ENCODE measurements at regions not wholly inside any gene's neighbourhood (a gene's known extent, or its start where the extent isn't known, plus 50 kb on each side); places are given as distances from the start of the nearest gene placed in this dataset.
A peak's percentile ranks its signal among the peaks of the same experiment; 100 is the strongest.

DNA sequence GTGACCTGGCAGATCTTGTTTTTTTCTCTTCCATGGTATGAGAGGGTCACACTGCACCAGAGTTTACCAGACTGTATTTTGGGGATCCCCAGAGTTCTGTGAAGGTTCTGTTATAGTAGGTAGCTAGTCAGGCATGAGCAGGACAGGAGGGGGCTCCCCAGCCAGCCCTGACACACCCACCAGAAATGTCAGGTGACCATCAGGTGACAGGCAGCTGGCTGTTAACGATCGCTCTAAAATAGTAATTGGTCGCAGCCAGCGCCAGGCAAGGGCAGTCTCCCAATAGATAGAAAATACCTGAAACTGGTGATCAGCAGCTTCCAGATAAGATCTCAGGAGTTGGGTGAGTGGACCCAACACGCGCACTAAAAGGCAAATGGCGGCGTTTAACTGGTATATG, 264.9 kb downstream of the RHOU start:
- no peaks in the 10 kb centered on the region for H3K36me3 ChIP-seq (replicated peaks in 1 of 2; ENCODE audit: control insufficient read depth in 1 of 2, insufficient read depth in 2 of 2, low read length in 2 of 2)
- intact Hi-C loops (cut with micrococcal nuclease): no loop called here
- WGBS (ENCODE audit: insufficient coverage): 95% methylated on average over 8 of the region's 8 CpGs

DNA sequence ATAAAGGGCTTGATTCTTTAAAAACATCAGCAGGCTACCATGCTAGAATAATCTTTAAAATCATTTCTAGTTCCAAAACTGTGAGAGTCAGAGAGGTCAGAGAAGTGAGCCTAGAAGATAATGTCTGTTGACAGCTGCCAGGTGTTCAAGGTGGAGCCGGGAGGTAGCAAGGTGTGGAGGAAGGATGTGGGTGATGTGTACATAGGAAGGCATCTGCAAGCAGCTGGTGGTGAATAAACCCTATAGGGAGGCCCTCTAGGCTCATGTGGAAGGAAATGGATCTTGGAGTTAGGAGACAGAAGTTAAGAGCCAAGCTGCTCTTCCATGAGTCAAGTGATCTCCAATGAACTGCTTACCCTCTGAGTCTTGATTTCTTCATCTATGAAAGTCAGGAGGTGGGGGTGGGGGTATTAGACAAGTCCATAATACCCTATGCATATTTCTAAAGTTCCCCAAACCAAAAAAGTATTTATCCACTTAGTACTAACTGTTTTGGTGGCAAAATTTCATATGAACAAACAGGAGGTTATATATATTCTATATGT, 266.3 kb downstream of the RHOU start:
- WGBS (ENCODE audit: insufficient coverage): 0% methylated on average over 1 of the region's 1 CpG
- intact Hi-C loops (cut with micrococcal nuclease): no loop called here
- no peak overlapping the region for H2AFZ ChIP-seq (ENCODE audit: insufficient read depth, low read depth, low read length, poor library complexity, severe bottlenecking)
- no peaks in the 10 kb centered on the region for H3K36me3 ChIP-seq (replicated peaks in 1 of 2; ENCODE audit: control insufficient read depth in 1 of 2, insufficient read depth in 2 of 2, low read length in 2 of 2)
- Mint-ChIP-seq H3K27me3 (ENCODE audit: low read depth in 3 of 3) (peaks cover 1 to 4% (median 2%) of the 10 kb centered on the region in 3 donors), H3K9me3 (peaks cover 0 to 2% (median 0%) of the 10 kb centered on the region in 7 donors), H3K27ac (no peak overlapping the region), H3K4me1 (peaks cover 33% of the 10 kb centered on the region), H3K36me3 (no peaks in the 10 kb centered on the region), H3K4me3 (no peak overlapping the region)
- H3K9me3 ChIP-seq (replicated peaks in 1 of 2; ENCODE audit: control insufficient read depth in 1 of 2, insufficient read depth in 1 of 2, low read length in 2 of 2): no peaks in the 10 kb centered on the region
- H3K4me1 ChIP-seq (ENCODE audit: control insufficient read depth in 1 of 2, insufficient read depth in 2 of 2, low read length in 2 of 2): peaks cover 0 to 8% of the 10 kb centered on the region in 2 donors
- H3K27ac ChIP-seq (ENCODE audit: low read depth in 1 of 2, low read length in 2 of 2): no peak overlapping the region
- H4K20me1 ChIP-seq (ENCODE audit: insufficient read depth, low read length): no peaks in the 10 kb centered on the region
- no peak overlapping the region for H3K4me3 ChIP-seq (replicated peaks in 1 of 3; ENCODE audit: low read depth in 2 of 3, low read length in 3 of 3)
- H3K79me2 ChIP-seq (ENCODE audit: insufficient read depth, low read length): no peaks in the 10 kb centered on the region
- TF ChIP-seq, protein P1, sequence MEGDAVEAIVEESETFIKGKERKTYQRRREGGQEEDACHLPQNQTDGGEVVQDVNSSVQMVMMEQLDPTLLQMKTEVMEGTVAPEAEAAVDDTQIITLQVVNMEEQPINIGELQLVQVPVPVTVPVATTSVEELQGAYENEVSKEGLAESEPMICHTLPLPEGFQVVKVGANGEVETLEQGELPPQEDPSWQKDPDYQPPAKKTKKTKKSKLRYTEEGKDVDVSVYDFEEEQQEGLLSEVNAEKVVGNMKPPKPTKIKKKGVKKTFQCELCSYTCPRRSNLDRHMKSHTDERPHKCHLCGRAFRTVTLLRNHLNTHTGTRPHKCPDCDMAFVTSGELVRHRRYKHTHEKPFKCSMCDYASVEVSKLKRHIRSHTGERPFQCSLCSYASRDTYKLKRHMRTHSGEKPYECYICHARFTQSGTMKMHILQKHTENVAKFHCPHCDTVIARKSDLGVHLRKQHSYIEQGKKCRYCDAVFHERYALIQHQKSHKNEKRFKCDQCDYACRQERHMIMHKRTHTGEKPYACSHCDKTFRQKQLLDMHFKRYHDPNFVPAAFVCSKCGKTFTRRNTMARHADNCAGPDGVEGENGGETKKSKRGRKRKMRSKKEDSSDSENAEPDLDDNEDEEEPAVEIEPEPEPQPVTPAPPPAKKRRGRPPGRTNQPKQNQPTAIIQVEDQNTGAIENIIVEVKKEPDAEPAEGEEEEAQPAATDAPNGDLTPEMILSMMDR (IDR thresholded peaks at IDR 0.05): no peak
- no peak overlapping the region for H3K9ac ChIP-seq (ENCODE audit: insufficient read depth, low read length, poor library complexity, severe bottlenecking)
- no peaks in the 10 kb centered on the region for H3K27me3 ChIP-seq (ENCODE audit: control insufficient read depth in 2 of 2, insufficient read depth in 2 of 2, low read length in 2 of 2)
- H3K4me2 ChIP-seq (replicated peaks; ENCODE audit: extremely low read depth, low read length, poor library complexity, severe bottlenecking): no peak overlapping the region
- peak in 1 of 3 donors; percentile 32 for DNase-seq

More for the DNA sequence above, 264.9 kb downstream of the RHOU start:
- Histone ChIP-seq H3K9me3 (replicated peaks in 1 of 2; ENCODE audit: control insufficient read depth in 1 of 2, insufficient read depth in 1 of 2, low read length in 2 of 2) (no peaks in the 10 kb centered on the region), H3K9ac (ENCODE audit: insufficient read depth, low read length, poor library complexity, severe bottlenecking) (no peak overlapping the region), H3K27me3 (ENCODE audit: control insufficient read depth in 2 of 2, insufficient read depth in 2 of 2, low read length in 2 of 2) (no peaks in the 10 kb centered on the region), H3K4me2 (replicated peaks; ENCODE audit: extremely low read depth, low read length, poor library complexity, severe bottlenecking) (no peak overlapping the region), H3K27ac (ENCODE audit: low read depth in 1 of 2, low read length in 2 of 2) (no peak overlapping the region), H3K79me2 (ENCODE audit: insufficient read depth, low read length) (no peaks in the 10 kb centered on the region), H3K4me3 (replicated peaks in 1 of 3; ENCODE audit: low read depth in 2 of 3, low read length in 3 of 3) (no peak overlapping the region), H4K20me1 (ENCODE audit: insufficient read depth, low read length) (no peaks in the 10 kb centered on the region), H3K4me1 (ENCODE audit: control insufficient read depth in 1 of 2, insufficient read depth in 2 of 2, low read length in 2 of 2) (peaks cover 10 to 12% of the 10 kb centered on the region in 2 donors), H2AFZ (ENCODE audit: insufficient read depth, low read depth, low read length, poor library complexity, severe bottlenecking) (no peak overlapping the region)
- H3K9me3 Mint-ChIP-seq: peaks cover 0 to 2% (median 0%) of the 10 kb centered on the region in 7 donors
- peaks cover 37% of the 10 kb centered on the region for H3K4me1 Mint-ChIP-seq
- peak overlapping the region in 2 of 7 donors; percentile 2 to 14 for H3K27ac Mint-ChIP-seq
- TF ChIP-seq, protein P1 (IDR thresholded peaks at IDR 0.05): no peak
- H3K27me3 Mint-ChIP-seq (ENCODE audit: low read depth in 3 of 3): peaks cover 0 to 4% (median 2%) of the 10 kb centered on the region in 3 donors
- no peak for DNase-seq
- H3K4me3 Mint-ChIP-seq: no peak overlapping the region
- no peaks in the 10 kb centered on the region for H3K36me3 Mint-ChIP-seq

Measured in CD14-positive monocyte (primary cell).